Hepatocyte (in vitro differentiated cells): ENCODE measurements at regions not wholly inside any gene's neighbourhood (a gene's known extent, or its start where the extent isn't known, plus 50 kb on each side); places are given as distances from the start of the nearest gene placed in this dataset.
A peak's percentile ranks its signal among the peaks of the same experiment; 100 is the strongest.

Source experiments
- DNase-seq: peaks from one replicate; pipeline ENCODE4 v3.0.0-alpha.2; 2016; ENCODE audit warnings: low spot score
- H2AFZ ChIP-seq: fragments of 200-600 bp; sonication (generic); 2 replicates; pipeline ENCODE4 v1.6.0; 2016; ENCODE audit warnings: antibody characterized with exemption, mild to moderate bottlenecking
- H3K27ac ChIP-seq: fragments of 200-600 bp; sonication (generic); 2 replicates; pipeline ENCODE4 v1.5.1; 2016; ENCODE audit warnings: mild to moderate bottlenecking
- H3K27me3 ChIP-seq: fragments of 200-600 bp; sonication (generic); 2 replicates; pipeline ENCODE4 v1.6.1; 2016
- H3K36me3 ChIP-seq: fragments of 200-600 bp; sonication (generic); replicated peaks from 2 replicates; pipeline ENCODE4 v1.5.1; 2016; ENCODE audit warnings: low read depth; ENCODE audit not compliant: insufficient read depth
- H3K4me1 ChIP-seq: fragments of 200-600 bp; sonication (generic); 2 replicates; pipeline ENCODE4 v1.5.1; 2016; ENCODE audit warnings: mild to moderate bottlenecking, moderate library complexity; ENCODE audit not compliant: insufficient read depth
- H3K4me2 ChIP-seq: fragments of 200-600 bp; sonication (generic); 2 replicates; pipeline ENCODE4 v1.6.0; 2016
- H3K4me3 ChIP-seq: fragments of 200-600 bp; sonication (generic); 2 replicates; pipeline ENCODE4 v1.5.1; 2016; ENCODE audit warnings: mild to moderate bottlenecking
- H3K79me2 ChIP-seq: fragments of 200-600 bp; sonication (generic); 2 replicates; pipeline ENCODE4 v1.6.0; 2017; ENCODE audit warnings: mild to moderate bottlenecking
- H3K9me2 ChIP-seq: fragments of 200-600 bp; sonication (generic); replicated peaks from 2 replicates; pipeline ENCODE4 v1.6.0; 2017; ENCODE audit warnings: mild to moderate bottlenecking; ENCODE audit not compliant: insufficient read depth
- H3K9me3 ChIP-seq: fragments of 200-600 bp; sonication (generic); 2 replicates; pipeline ENCODE4 v1.5.1; 2016; ENCODE audit warnings: low read depth, mild to moderate bottlenecking
- H4K20me1 ChIP-seq: fragments of 200-600 bp; sonication (generic); 2 replicates; pipeline ENCODE4 v1.6.0; 2016; ENCODE audit warnings: mild to moderate bottlenecking; ENCODE audit not compliant: insufficient read depth, poor library complexity, severe bottlenecking
- CTCF ChIP-seq: fragments of 200-600 bp; sonication (generic); IDR thresholded peaks from 2 replicates; pipeline ENCODE4 v1.5.1; 2016; ENCODE audit warnings: antibody characterized with exemption, mild to moderate bottlenecking; ENCODE audit not compliant: poor library complexity
- EZH2 ChIP-seq: fragments of 200-600 bp; sonication (generic); IDR thresholded peaks from 2 replicates; pipeline ENCODE4 v1.6.1; 2016; ENCODE audit warnings: antibody characterized with exemption, mild to moderate bottlenecking, borderline replicate concordance
- EZH2phosphoT487 ChIP-seq: fragments of 200-600 bp; sonication (generic); IDR thresholded peaks from one replicate; pipeline ENCODE4 v1.6.1; 2018; ENCODE audit warnings: antibody characterized with exemption, mild to moderate bottlenecking, low read depth, moderate library complexity; ENCODE audit not compliant: unreplicated experiment, severe bottlenecking
- WGBS: methylation state at CpG from one replicate; pipeline ENCODE4 v1.1.6; 2016; ENCODE audit warnings: low lambda C conversion rate; ENCODE audit errors: missing lambda C conversion rate; 5-methylcytosine and 5-hydroxymethylcytosine counted together

- Histone ChIP-seq H2AFZ (no peak overlapping the region), H3K4me1 (no peaks in the 10 kb centered on the region), H3K27ac (no peak overlapping the region), H3K4me2 (peak overlapping the region; percentile 31), H3K36me3 (no peaks in the 10 kb centered on the region), H3K4me3 (no peak overlapping the region), H3K27me3 (no peaks in the 10 kb centered on the region), H3K79me2 (no peaks in the 10 kb centered on the region), H3K9me2 (no peaks in the 10 kb centered on the region), H3K9me3 (no peaks in the 10 kb centered on the region), H4K20me1 (no peaks in the 10 kb centered on the region)
- no peak for DNase-seq
- 55% methylated on average over 8 of the region's 8 CpGs for WGBS
- TF ChIP-seq EZH2 (no peak), CTCF (no peak), EZH2phosphoT487 (no peak)
Measured at GRCh38 chr10:93245779-93246178, 172.1 kb downstream of the CYP26A1 start.

- Histone ChIP-seq H3K27me3 (no peaks in the 10 kb centered on the region), H3K27ac (no peak overlapping the region), H3K36me3 (no peaks in the 10 kb centered on the region), H4K20me1 (no peaks in the 10 kb centered on the region), H3K9me3 (no peaks in the 10 kb centered on the region), H3K9me2 (no peaks in the 10 kb centered on the region), H3K4me3 (no peak overlapping the region), H3K4me1 (no peaks in the 10 kb centered on the region), H3K79me2 (no peaks in the 10 kb centered on the region), H3K4me2 (no peak overlapping the region), H2AFZ (no peak overlapping the region)
- 90% methylated on average over 18 of the region's 19 CpGs for WGBS
- no peak for DNase-seq
- TF ChIP-seq CTCF (no peak), EZH2 (no peak), EZH2phosphoT487 (no peak)
Measured at GRCh38 chr10:93248583-93249227, 175.0 kb downstream of the CYP26A1 start.

GRCh38 chr10:93250010-93250409, 176.3 kb downstream of the CYP26A1 start:
- no peak overlapping the region for H3K27ac ChIP-seq
- H3K27me3 ChIP-seq, result no peaks in the 10 kb centered on the region
- no peaks in the 10 kb centered on the region for H3K79me2 ChIP-seq
- no peaks in the 10 kb centered on the region for H3K36me3 ChIP-seq
- WGBS, result 84% methylated on average over 6 of the region's 6 CpGs
- H3K4me1 ChIP-seq, result peaks cover 4% of the 10 kb centered on the region
- no peaks in the 10 kb centered on the region for H3K9me3 ChIP-seq
- H2AFZ ChIP-seq, result no peak overlapping the region
- no peaks in the 10 kb centered on the region for H3K9me2 ChIP-seq
- no peak overlapping the region for H3K4me3 ChIP-seq
- no peak for DNase-seq
- TF ChIP-seq EZH2phosphoT487 (no peak), CTCF (no peak), EZH2 (no peak)
- no peak overlapping the region for H3K4me2 ChIP-seq
- H4K20me1 ChIP-seq, result no peaks in the 10 kb centered on the region
